ENCODE measurements at regions not wholly inside any gene's neighbourhood (a gene's known extent, or its start where the extent isn't known, plus 50 kb on each side); places are given as distances from the start of the nearest gene placed in this dataset.
A peak's percentile ranks its signal among the peaks of the same experiment; 100 is the strongest.

GRCh38 chr13:47337781-47338507, 441.1 kb upstream of the HTR2A start:
- no peak for DNase-seq (ENCODE audit: low spot score)

GRCh38 chr13:47334173-47334572, 437.3 kb upstream of the HTR2A start:
- DNase-seq (ENCODE audit: low spot score), result no peak

- DNase-seq (ENCODE audit: low spot score), result no peak
These were observed 435.3 kb upstream of the HTR2A start for GRCh38 chr13:47332149-47332548.

- no peak for DNase-seq (ENCODE audit: low spot score)
These were observed 433.2 kb upstream of the HTR2A start for GRCh38 chr13:47330031-47330430.

- no peak for DNase-seq (ENCODE audit: low spot score)
These were observed 431.0 kb upstream of the HTR2A start for GRCh38 chr13:47327861-47328260.

GRCh38 chr13:47326061-47326460, 429.2 kb upstream of the HTR2A start:
- DNase-seq (ENCODE audit: low spot score), result no peak

- DNase-seq (ENCODE audit: low spot score), result no peak
These were observed 420.5 kb upstream of the HTR2A start for GRCh38 chr13:47317356-47317755.

- DNase-seq (ENCODE audit: low spot score), result no peak
These were observed 413.5 kb upstream of the HTR2A start for GRCh38 chr13:47310401-47310800.

GRCh38 chr13:47306991-47307390, 410.1 kb upstream of the HTR2A start:
- no peak for DNase-seq (ENCODE audit: low spot score)

GRCh38 chr13:47303626-47304025, 406.8 kb upstream of the HTR2A start:
- no peak for DNase-seq (ENCODE audit: low spot score)

GRCh38 chr13:47299304-47299703, 402.5 kb upstream of the HTR2A start:
- no peak for DNase-seq (ENCODE audit: low spot score)

GRCh38 chr13:47298506-47298905, 401.7 kb upstream of the HTR2A start:
- DNase-seq (ENCODE audit: low spot score), result no peak

- no peak for DNase-seq (ENCODE audit: low spot score)
These were observed 397.8 kb upstream of the HTR2A start for GRCh38 chr13:47294691-47295090.

GRCh38 chr13:47291107-47291656, 394.3 kb upstream of the HTR2A start:
- DNase-seq (ENCODE audit: low spot score), result no peak

GRCh38 chr13:47289567-47289966, 392.7 kb upstream of the HTR2A start:
- no peak for DNase-seq (ENCODE audit: low spot score)

GRCh38 chr13:47288546-47288945, 391.7 kb upstream of the HTR2A start:
- DNase-seq (ENCODE audit: low spot score), result no peak

- no peak for DNase-seq (ENCODE audit: low spot score)
These were observed 390.5 kb upstream of the HTR2A start for GRCh38 chr13:47287291-47287751.

GRCh38 chr13:47281991-47282390, 385.1 kb upstream of the HTR2A start:
- DNase-seq (ENCODE audit: low spot score), result peak; percentile 14

- no peak for DNase-seq (ENCODE audit: low spot score)
These were observed 383.1 kb upstream of the HTR2A start for GRCh38 chr13:47279920-47280319.

GRCh38 chr13:47277774-47278173, 380.9 kb upstream of the HTR2A start:
- no peak for DNase-seq (ENCODE audit: low spot score)

GRCh38 chr13:47268270-47268669, 371.4 kb upstream of the HTR2A start:
- DNase-seq (ENCODE audit: low spot score), result no peak

GRCh38 chr13:47258384-47258783, 361.5 kb upstream of the HTR2A start:
- DNase-seq (ENCODE audit: low spot score), result no peak

- no peak for DNase-seq (ENCODE audit: low spot score)
These were observed 359.8 kb upstream of the HTR2A start for GRCh38 chr13:47256618-47257017.

GRCh38 chr13:47252627-47253026, 355.8 kb upstream of the HTR2A start:
- no peak for DNase-seq (ENCODE audit: low spot score)
